Immature natural killer cell (primary cell): ENCODE measurements at regions not wholly inside any gene's neighbourhood (a gene's known extent, or its start where the extent isn't known, plus 50 kb on each side); places are given as distances from the start of the nearest gene placed in this dataset.

Experiments
- DNase-seq, 3 donors: peaks; one replicate each; pipeline ENCODE4 v3.0.0; 2022; ENCODE audit warnings: mixed read lengths in 1 of 3
- H3K27ac Mint-ChIP-seq, 6 donors: one replicate each; pipeline ENCODE4 v1.8.0; 2020; ENCODE audit warnings: mixed read lengths in 6 of 6, mild to moderate bottlenecking in 5 of 6, inconsistent platforms in 4 of 6, moderate library complexity in 3 of 6
- H3K27me3 Mint-ChIP-seq, 3 donors: one replicate each; pipeline ENCODE4 v1.8.0; 2020 to 2021; ENCODE audit warnings: low read depth in 3 of 3, mild to moderate bottlenecking in 3 of 3, mixed read lengths in 3 of 3, moderate library complexity in 3 of 3, inconsistent platforms in 1 of 3
- H3K36me3 Mint-ChIP-seq, 3 donors: one replicate each; pipeline ENCODE4 v1.8.0; 2020; ENCODE audit warnings: mixed read lengths in 3 of 3, inconsistent platforms in 2 of 3, mild to moderate bottlenecking in 2 of 3
- H3K4me1 Mint-ChIP-seq, 2 donors: one replicate each; pipeline ENCODE4 v1.8.0; 2020; ENCODE audit warnings: inconsistent platforms in 2 of 2, mild to moderate bottlenecking in 2 of 2, mixed read lengths in 2 of 2, moderate library complexity in 1 of 2
- H3K4me3 Mint-ChIP-seq, 5 donors: one replicate each; pipeline ENCODE4 v1.8.0; 2020; ENCODE audit warnings: mild to moderate bottlenecking in 5 of 5, mixed read lengths in 5 of 5, inconsistent platforms in 3 of 5, moderate library complexity in 3 of 5
- H3K9me3 Mint-ChIP-seq, 6 donors: one replicate each; pipeline ENCODE4 v1.8.0; 2020; ENCODE audit warnings: mild to moderate bottlenecking in 6 of 6, mixed read lengths in 6 of 6, inconsistent platforms in 4 of 6, moderate library complexity in 3 of 6

GRCh38 chr9:135243201-135244190, 156.0 kb downstream of the OLFM1 start:
- H3K27ac Mint-ChIP-seq: no peak overlapping the region
- H3K4me3 Mint-ChIP-seq: no peak overlapping the region
- no peaks in the 10 kb centered on the region for H3K4me1 Mint-ChIP-seq
- H3K27me3 Mint-ChIP-seq: peaks cover 0 to 5% (median 4%) of the 10 kb centered on the region in 3 donors
- no peaks in the 10 kb centered on the region for H3K36me3 Mint-ChIP-seq
- no peak for DNase-seq
- H3K9me3 Mint-ChIP-seq: no peaks in the 10 kb centered on the region

- peaks cover 0 to 5% (median 0%) of the 10 kb centered on the region in 3 donors for H3K27me3 Mint-ChIP-seq
- no peaks in the 10 kb centered on the region for H3K4me1 Mint-ChIP-seq
- no peaks in the 10 kb centered on the region for H3K9me3 Mint-ChIP-seq
- no peak overlapping the region for H3K4me3 Mint-ChIP-seq
- H3K27ac Mint-ChIP-seq: no peak overlapping the region
- no peak for DNase-seq
- no peaks in the 10 kb centered on the region for H3K36me3 Mint-ChIP-seq
These were observed 157.1 kb downstream of the OLFM1 start for GRCh38 chr9:135244271-135245221.

DNA sequence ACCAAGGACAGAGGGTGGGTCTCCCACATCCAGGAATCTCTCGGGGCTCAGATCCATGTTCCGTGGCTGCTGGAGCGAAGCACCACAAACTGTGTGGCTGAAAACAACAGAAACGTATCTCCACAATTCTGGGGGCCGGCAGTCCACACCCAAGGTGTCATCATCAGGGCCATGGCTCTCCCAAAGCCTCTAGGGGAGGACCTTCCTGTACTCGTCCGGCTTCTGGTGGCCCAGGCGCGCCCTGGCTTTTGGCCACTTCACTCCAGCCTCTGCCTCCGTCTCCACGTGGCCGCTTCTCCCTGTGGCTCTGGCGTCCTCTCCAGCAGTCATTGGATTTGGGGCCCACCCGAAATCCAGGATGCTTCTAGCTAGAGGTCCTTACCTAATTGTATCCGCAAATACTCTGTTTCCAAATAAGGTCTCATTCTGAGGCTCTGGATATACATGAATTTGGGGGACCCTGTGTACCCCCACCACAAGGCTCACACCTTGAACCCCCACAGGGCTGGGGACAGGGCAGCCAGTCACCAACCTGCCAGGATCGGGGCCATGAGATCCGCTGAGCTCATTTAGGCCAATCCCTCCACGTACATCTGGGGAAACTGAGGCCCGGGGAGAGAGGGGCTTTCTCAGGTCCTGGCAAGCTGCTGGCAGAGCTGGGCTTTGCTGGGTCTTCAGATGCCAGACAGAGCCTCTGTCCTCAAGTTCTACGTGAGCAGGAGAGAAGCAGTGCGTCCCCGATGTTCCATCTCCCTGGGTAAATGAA, 158.2 kb downstream of the OLFM1 start:
- Mint-ChIP-seq H3K27ac (no peak overlapping the region), H3K4me3 (no peak overlapping the region), H3K9me3 (no peaks in the 10 kb centered on the region), H3K36me3 (no peaks in the 10 kb centered on the region), H3K4me1 (no peaks in the 10 kb centered on the region), H3K27me3 (peaks cover 0 to 5% (median 1%) of the 10 kb centered on the region in 3 donors)
- DNase-seq: no peak

DNA sequence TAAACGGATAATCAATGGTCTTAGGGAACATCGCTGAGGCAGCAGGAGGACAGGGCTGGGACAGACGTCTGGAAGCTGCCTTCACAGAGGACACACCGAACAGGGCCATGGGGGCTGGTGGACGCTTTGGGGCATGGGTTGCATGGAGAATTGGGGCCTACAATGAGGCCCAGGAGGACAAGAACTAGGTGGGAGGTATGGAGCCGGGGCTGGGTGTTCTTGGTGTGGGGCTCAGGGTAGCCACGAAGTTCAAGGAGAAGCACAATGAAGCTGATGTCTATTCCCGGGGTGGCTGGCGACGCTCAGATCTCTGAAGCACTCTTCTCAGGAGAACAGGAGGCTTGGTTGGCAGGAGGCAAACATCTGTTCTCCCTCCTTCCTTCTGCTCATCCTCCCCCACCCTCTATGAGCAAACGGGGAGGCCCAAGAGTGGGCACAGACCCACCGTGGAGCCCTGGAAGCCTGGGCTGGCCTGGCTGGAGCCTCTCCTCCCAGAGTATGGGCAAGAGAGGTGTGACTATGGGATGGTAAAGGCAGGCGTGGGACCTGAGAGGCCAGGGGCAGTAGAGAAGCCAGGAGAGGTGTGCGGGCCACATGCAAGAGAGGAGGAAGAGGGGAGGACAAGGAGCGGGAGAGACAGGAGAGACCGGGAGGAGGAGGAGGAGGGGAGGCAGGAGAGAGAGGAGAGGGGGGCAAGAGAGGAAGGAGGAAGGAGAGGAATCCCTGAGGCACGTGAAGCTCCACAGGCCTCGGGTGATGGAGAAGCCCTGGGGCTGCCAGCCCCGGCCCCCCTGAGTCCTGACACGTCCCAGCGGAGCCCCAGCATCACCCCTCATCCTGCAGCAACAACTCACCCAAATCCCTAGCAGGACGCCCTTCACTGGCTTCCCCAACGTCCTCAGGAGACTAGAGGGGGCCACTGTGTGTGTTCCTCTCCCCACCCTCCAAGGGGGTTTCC, 159.1 kb downstream of the OLFM1 start:
- H3K4me3 Mint-ChIP-seq: no peak overlapping the region
- no peaks in the 10 kb centered on the region for H3K4me1 Mint-ChIP-seq
- no peak for DNase-seq
- no peak overlapping the region for H3K27ac Mint-ChIP-seq
- H3K27me3 Mint-ChIP-seq: peaks cover 1 to 5% (median 1%) of the 10 kb centered on the region in 3 donors
- H3K36me3 Mint-ChIP-seq: no peaks in the 10 kb centered on the region
- H3K9me3 Mint-ChIP-seq: no peaks in the 10 kb centered on the region

DNA sequence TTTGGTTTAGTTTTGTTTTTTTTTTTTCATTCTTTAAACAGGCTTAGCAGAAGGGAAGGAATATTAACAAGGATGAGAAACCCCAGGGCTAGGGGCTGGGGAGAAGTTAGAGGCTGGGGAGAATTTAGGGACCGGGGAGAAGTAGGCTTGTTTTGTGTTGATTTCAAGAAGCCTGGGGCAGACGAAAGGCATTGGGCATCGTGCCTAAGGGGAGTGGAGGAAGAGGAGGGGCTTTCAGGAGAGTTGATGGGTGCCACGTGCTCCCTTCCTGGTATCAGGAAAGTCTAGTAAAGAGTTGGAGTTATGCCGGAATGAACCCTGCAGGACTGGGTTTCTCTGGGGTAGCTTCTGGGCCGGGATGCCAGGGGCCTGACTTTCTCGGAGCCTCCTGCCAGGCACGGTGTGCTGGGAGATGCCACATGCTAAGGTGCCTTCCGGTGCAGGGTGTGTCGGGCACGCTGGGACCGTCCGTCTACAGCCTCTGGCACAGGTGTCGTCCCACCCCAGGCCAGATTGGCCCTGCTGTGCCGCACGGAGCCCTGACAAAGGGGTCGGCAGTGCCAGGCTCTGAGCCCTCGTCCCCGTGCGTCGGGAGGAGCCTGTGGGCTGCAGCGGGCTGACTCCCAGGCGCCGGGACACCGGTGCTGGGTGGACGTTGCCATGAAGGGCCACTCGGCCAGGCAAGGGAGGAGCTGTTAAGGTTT, 159.9 kb downstream of the OLFM1 start:
- Mint-ChIP-seq H3K27me3 (peaks cover 1 to 8% (median 1%) of the 10 kb centered on the region in 3 donors), H3K36me3 (no peaks in the 10 kb centered on the region), H3K9me3 (no peaks in the 10 kb centered on the region), H3K4me3 (no peak overlapping the region), H3K4me1 (no peaks in the 10 kb centered on the region), H3K27ac (no peak overlapping the region)
- no peak for DNase-seq

- no peaks in the 10 kb centered on the region for H3K9me3 Mint-ChIP-seq
- H3K36me3 Mint-ChIP-seq: no peaks in the 10 kb centered on the region
- H3K27me3 Mint-ChIP-seq: peaks cover 1 to 11% (median 1%) of the 10 kb centered on the region in 3 donors
- DNase-seq: no peak
- no peak overlapping the region for H3K27ac Mint-ChIP-seq
- H3K4me3 Mint-ChIP-seq: no peak overlapping the region
- H3K4me1 Mint-ChIP-seq: no peaks in the 10 kb centered on the region
These were observed 160.6 kb downstream of the OLFM1 start for GRCh38 chr9:135248111-135248510.

DNA sequence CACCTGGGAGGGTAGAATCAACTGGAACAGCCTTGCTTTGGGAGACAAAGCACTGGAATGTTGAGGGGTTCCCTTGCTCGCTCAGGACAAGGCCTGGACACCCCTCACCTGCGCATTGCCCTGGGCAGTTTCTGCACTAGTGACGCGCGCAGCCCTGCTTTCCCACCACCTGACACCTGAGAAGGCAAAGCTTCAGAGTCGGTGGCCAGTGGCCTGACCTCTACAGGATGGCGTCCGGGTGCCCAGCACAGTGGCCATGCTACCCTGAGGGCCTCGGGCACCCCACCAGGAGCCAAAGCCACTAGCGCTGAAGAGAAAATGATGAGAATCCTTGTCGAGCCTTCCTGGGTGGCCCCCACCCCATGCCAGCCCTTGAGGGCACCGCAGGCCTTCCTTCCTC, 161.3 kb downstream of the OLFM1 start:
- no peak overlapping the region for H3K27ac Mint-ChIP-seq
- no peaks in the 10 kb centered on the region for H3K4me1 Mint-ChIP-seq
- no peaks in the 10 kb centered on the region for H3K9me3 Mint-ChIP-seq
- no peaks in the 10 kb centered on the region for H3K36me3 Mint-ChIP-seq
- peaks cover 1 to 12% (median 1%) of the 10 kb centered on the region in 3 donors for H3K27me3 Mint-ChIP-seq
- H3K4me3 Mint-ChIP-seq: no peak overlapping the region
- DNase-seq: no peak

GRCh38 chr9:135249191-135249590, 161.7 kb downstream of the OLFM1 start:
- peaks cover 1 to 12% (median 1%) of the 10 kb centered on the region in 3 donors for H3K27me3 Mint-ChIP-seq
- no peaks in the 10 kb centered on the region for H3K9me3 Mint-ChIP-seq

DNA sequence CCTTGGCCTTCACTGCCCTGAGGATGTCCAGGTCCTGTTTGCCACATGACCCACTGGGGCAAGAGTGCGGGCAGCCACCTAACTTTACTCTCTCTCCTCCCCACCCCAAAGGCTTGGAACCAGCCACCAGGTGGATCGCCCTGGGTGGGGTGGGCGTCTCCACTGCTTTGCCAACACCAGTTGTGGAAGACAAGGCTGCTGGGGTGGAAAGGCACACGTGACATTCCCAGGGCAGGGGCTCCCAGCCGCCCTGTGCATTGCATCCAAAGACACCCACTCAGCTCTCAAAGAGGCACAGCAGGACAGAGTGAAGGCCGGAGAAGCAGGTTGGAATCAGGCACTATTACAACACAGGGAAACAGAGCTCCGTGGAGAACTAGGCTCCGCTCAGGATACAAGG, 162.2 kb downstream of the OLFM1 start:
- H3K27ac Mint-ChIP-seq: no peak overlapping the region
- no peaks in the 10 kb centered on the region for H3K4me1 Mint-ChIP-seq
- no peak overlapping the region for H3K4me3 Mint-ChIP-seq
- no peak for DNase-seq
- H3K27me3 Mint-ChIP-seq: peaks cover 1 to 12% (median 1%) of the 10 kb centered on the region in 3 donors
- no peaks in the 10 kb centered on the region for H3K9me3 Mint-ChIP-seq
- H3K36me3 Mint-ChIP-seq: no peaks in the 10 kb centered on the region

More at GRCh38 chr9:135249191-135249590, 161.7 kb downstream of the OLFM1 start:
- Mint-ChIP-seq H3K27ac (no peak overlapping the region), H3K36me3 (no peaks in the 10 kb centered on the region), H3K4me1 (no peaks in the 10 kb centered on the region), H3K4me3 (no peak overlapping the region)
- DNase-seq: no peak

DNA sequence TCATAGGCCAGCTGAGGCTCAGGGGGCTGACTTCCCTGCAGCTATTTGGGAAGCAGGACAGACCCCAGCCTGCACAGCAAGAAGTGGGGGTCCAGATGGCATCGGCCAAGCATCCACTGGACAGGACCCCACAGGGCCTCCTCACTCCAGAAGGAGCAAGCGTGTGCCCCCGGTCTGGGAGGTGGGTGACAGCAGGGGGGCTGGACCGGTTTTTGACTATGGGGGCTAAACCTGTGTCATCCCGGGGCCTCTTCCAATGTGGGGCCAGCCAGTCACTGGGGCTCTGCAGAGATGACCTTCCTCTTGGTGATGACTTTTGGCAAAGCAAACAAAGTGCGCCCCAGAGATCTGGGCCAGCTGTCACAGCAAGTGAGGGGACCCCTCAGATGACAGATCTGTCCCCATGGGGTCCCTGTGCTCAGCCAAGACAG, 163.9 kb downstream of the OLFM1 start:
- Mint-ChIP-seq H3K4me1 (no peaks in the 10 kb centered on the region), H3K36me3 (no peaks in the 10 kb centered on the region), H3K9me3 (no peaks in the 10 kb centered on the region), H3K27ac (no peak overlapping the region), H3K4me3 (no peak overlapping the region), H3K27me3 (peaks cover 1 to 9% (median 1%) of the 10 kb centered on the region in 3 donors)
- no peak for DNase-seq

GRCh38 chr9:135251996-135252760, 164.7 kb downstream of the OLFM1 start:
- Mint-ChIP-seq H3K36me3 (no peaks in the 10 kb centered on the region), H3K27ac (no peak overlapping the region), H3K27me3 (peaks cover 1 to 9% (median 1%) of the 10 kb centered on the region in 3 donors), H3K9me3 (no peaks in the 10 kb centered on the region), H3K4me3 (no peak overlapping the region), H3K4me1 (no peaks in the 10 kb centered on the region)
- DNase-seq: no peak
